Spleen (tissue), 7 donors: ENCODE measurements at regions not wholly inside any gene's neighbourhood (a gene's known extent, or its start where the extent isn't known, plus 50 kb on each side); places are given as distances from the start of the nearest gene placed in this dataset.

ENCODE experiments used
- POLR2A ChIP-seq, 3 donors: fragments of 450-650 bp; IDR thresholded peaks; one replicate each; pipeline ENCODE4 v1.5.1; 2017; ENCODE audit warnings: antibody characterized with exemption in 3 of 3, mild to moderate bottlenecking in 1 of 3
- TF ChIP-seq, protein P1 (sequence below), 11 experiments: fragments of 200-600 bp in 7 of 11; fragments of 450-650 bp in 4 of 11; sonication (generic) in 4 of 11; IDR thresholded peaks in 8 of 11; conservative IDR thresholded peaks in 3 of 11; 1 replicate in 7 of 11; 2 replicates in 4 of 11; pipeline versions ENCODE4 v1.4.0 to v1.8.0; 2016 to 2021; ENCODE audit warnings: antibody characterized with exemption in 11 of 11, inconsistent platforms in 4 of 11, mild to moderate bottlenecking in 1 of 11
- donor health status: DM: no; HTN: no; CAD: no; lungs with moderate emphysema.
- donor health status: DM: no; HTN: no; CAD: no.
- donor health status: DM: no; HTN: no; CAD: no.

DNA sequence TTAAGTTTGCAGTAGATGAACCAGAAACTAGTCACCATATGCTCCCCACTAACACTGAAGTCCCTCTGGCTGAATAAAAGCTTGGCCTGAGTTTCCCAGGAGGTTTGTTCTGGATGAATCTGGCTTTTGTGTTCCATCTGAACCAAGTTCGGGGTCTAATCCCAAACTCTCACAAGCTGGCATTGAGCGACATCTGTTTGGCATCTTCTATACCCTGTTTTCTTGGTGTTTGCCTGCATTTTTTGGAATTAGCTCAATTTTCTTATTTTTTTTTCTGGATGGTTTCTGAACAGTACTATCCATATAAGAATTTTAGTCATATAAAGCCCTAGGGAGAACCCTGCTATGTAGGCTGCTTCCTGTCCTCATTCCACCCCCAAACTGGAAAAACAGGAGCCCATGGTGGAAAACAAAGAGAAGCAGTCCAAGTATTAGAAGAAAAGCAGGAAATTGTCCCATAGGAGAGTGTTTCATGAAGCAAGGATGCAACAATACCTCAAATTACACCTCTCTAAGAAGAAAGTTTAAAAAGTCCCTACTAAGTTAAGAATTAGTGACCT, 737.1 kb downstream of the DHX35 start:
- TF ChIP-seq, protein P1, sequence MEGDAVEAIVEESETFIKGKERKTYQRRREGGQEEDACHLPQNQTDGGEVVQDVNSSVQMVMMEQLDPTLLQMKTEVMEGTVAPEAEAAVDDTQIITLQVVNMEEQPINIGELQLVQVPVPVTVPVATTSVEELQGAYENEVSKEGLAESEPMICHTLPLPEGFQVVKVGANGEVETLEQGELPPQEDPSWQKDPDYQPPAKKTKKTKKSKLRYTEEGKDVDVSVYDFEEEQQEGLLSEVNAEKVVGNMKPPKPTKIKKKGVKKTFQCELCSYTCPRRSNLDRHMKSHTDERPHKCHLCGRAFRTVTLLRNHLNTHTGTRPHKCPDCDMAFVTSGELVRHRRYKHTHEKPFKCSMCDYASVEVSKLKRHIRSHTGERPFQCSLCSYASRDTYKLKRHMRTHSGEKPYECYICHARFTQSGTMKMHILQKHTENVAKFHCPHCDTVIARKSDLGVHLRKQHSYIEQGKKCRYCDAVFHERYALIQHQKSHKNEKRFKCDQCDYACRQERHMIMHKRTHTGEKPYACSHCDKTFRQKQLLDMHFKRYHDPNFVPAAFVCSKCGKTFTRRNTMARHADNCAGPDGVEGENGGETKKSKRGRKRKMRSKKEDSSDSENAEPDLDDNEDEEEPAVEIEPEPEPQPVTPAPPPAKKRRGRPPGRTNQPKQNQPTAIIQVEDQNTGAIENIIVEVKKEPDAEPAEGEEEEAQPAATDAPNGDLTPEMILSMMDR (IDR thresholded peaks at IDR 0.05 in 8 of 11, conservative IDR thresholded peaks at IDR 0.05 in 3 of 11) = no peak
- TF ChIP-seq POLR2A (IDR thresholded peaks at IDR 0.05) = no peak
